ENCODE measurements at regions not wholly inside any gene's neighbourhood (a gene's known extent, or its start where the extent isn't known, plus 50 kb on each side); places are given as distances from the start of the nearest gene placed in this dataset.

DNA sequence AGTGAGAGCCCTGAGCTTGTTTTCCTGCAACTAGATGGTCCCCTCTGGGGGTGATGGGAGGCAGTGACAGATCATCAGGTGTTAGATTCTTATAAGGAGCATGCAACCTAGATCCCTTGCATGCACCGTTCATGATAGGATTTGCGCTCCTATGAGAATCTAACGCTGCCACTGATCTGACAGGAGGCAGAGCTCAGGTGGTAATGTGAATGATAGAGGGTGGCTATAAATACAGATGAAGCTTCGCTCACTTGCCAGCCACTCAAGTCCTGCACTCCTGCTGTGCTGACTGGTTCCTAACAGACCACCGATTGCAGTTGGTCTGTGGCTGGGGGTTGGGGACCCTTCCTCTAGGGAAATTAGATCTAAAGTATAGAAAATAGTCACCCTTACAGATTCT, 290.6 kb upstream of the ADCY2 start:
- TF ChIP-seq, protein P1, sequence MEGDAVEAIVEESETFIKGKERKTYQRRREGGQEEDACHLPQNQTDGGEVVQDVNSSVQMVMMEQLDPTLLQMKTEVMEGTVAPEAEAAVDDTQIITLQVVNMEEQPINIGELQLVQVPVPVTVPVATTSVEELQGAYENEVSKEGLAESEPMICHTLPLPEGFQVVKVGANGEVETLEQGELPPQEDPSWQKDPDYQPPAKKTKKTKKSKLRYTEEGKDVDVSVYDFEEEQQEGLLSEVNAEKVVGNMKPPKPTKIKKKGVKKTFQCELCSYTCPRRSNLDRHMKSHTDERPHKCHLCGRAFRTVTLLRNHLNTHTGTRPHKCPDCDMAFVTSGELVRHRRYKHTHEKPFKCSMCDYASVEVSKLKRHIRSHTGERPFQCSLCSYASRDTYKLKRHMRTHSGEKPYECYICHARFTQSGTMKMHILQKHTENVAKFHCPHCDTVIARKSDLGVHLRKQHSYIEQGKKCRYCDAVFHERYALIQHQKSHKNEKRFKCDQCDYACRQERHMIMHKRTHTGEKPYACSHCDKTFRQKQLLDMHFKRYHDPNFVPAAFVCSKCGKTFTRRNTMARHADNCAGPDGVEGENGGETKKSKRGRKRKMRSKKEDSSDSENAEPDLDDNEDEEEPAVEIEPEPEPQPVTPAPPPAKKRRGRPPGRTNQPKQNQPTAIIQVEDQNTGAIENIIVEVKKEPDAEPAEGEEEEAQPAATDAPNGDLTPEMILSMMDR (IDR thresholded peaks at IDR 0.05; ENCODE audit: low read depth, low read length, poor library complexity, severe bottlenecking): no peak
- no peak for TF ChIP-seq EZH2phosphoT487 (IDR thresholded peaks at IDR 0.05; ENCODE audit: borderline replicate concordance, low read length)
